Inflammatory macrophage treated with lipopolysaccharide for 4 hours (primary cell): ENCODE measurements at regions not wholly inside any gene's neighbourhood (a gene's known extent, or its start where the extent isn't known, plus 50 kb on each side); places are given as distances from the start of the nearest gene placed in this dataset.
"Not testable (repeated sequence)": the region's sequence is repeated elsewhere in the genome, so short reads cannot be mapped to it uniquely, and the experiment has no call there.

Experiments
- DNase-seq: peaks from one replicate; pipeline ENCODE4 v3.0.0-alpha.2; 2020

- DNase-seq = no peak
These were observed 272.2 kb downstream of the PRELID2 start for GRCh38 chr5:145562931-145563330.

GRCh38 chr5:145558288-145558687, 276.9 kb downstream of the PRELID2 start:
- no peak for DNase-seq

- no peak for DNase-seq
These were observed 277.8 kb downstream of the PRELID2 start for GRCh38 chr5:145557345-145557744.

GRCh38 chr5:145554399-145554798, 280.7 kb downstream of the PRELID2 start:
- DNase-seq = no peak

GRCh38 chr5:145553177-145553576, 282.0 kb downstream of the PRELID2 start:
- no peak for DNase-seq

- no peak for DNase-seq
These were observed 283.4 kb downstream of the PRELID2 start for GRCh38 chr5:145551714-145552113.

GRCh38 chr5:145548097-145548496, 287.0 kb downstream of the PRELID2 start:
- DNase-seq = no peak

- no peak for DNase-seq
These were observed 290.7 kb downstream of the PRELID2 start for GRCh38 chr5:145544401-145544800.

- DNase-seq = no peak
These were observed 291.2 kb downstream of the PRELID2 start for GRCh38 chr5:145543968-145544367.

- DNase-seq = no peak
These were observed 294.8 kb downstream of the PRELID2 start for GRCh38 chr5:145540375-145540774.

GRCh38 chr5:145539201-145539600, 295.9 kb downstream of the PRELID2 start:
- no peak for DNase-seq

- DNase-seq = no peak
These were observed 299.0 kb downstream of the PRELID2 start for GRCh38 chr5:145536133-145536532.

- DNase-seq = no peak
These were observed 304.0 kb downstream of the PRELID2 start for GRCh38 chr5:145531038-145531734.

- DNase-seq = no peak
These were observed 313.6 kb downstream of the PRELID2 start for GRCh38 chr5:145521523-145521922.

GRCh38 chr5:145521066-145521465, 314.1 kb downstream of the PRELID2 start:
- no peak for DNase-seq

GRCh38 chr5:145520335-145520734, 314.8 kb downstream of the PRELID2 start:
- no peak for DNase-seq

GRCh38 chr5:145517588-145517987, 317.6 kb downstream of the PRELID2 start:
- DNase-seq = not testable (repeated sequence)

GRCh38 chr5:145511351-145511750, 323.8 kb downstream of the PRELID2 start:
- no peak for DNase-seq

GRCh38 chr5:145510769-145511168, 324.4 kb downstream of the PRELID2 start:
- DNase-seq = no peak

- DNase-seq = no peak
These were observed 324.8 kb downstream of the PRELID2 start for GRCh38 chr5:145510324-145510723.

- no peak for DNase-seq
These were observed 325.6 kb downstream of the PRELID2 start for GRCh38 chr5:145509336-145510136.

GRCh38 chr5:145506185-145506850, 328.8 kb downstream of the PRELID2 start:
- no peak for DNase-seq

- no peak for DNase-seq
These were observed 332.2 kb downstream of the PRELID2 start for GRCh38 chr5:145502906-145503305.

- no peak for DNase-seq
These were observed 334.4 kb downstream of the PRELID2 start for GRCh38 chr5:145500710-145501109.
